ENCODE measurements at regions not wholly inside any gene's neighbourhood (a gene's known extent, or its start where the extent isn't known, plus 50 kb on each side); places are given as distances from the start of the nearest gene placed in this dataset.
"Not testable (repeated sequence)": the region's sequence is repeated elsewhere in the genome, so short reads cannot be mapped to it uniquely, and the experiment has no call there.

- DNase-seq (ENCODE audit: low read depth in 2 of 2, low spot score in 1 of 2), result not testable (repeated sequence)
These were observed 918.7 kb upstream of the MAN1A1 start for GRCh38 chr6:120268256-120268655.

GRCh38 chr6:120262354-120262753 lies 912.8 kb upstream of the MAN1A1 start:
- no peak for DNase-seq (ENCODE audit: low read depth in 2 of 2, low spot score in 1 of 2)

- no peak for DNase-seq (ENCODE audit: low read depth in 2 of 2, low spot score in 1 of 2)
These were observed 911.1 kb upstream of the MAN1A1 start for GRCh38 chr6:120260636-120261035.

GRCh38 chr6:120254651-120255050 lies 905.1 kb upstream of the MAN1A1 start:
- DNase-seq (ENCODE audit: low read depth in 2 of 2, low spot score in 1 of 2), result no peak

GRCh38 chr6:120248451-120248850 lies 898.9 kb upstream of the MAN1A1 start:
- DNase-seq (ENCODE audit: low read depth in 2 of 2, low spot score in 1 of 2), result no peak

GRCh38 chr6:120237221-120237620 lies 887.7 kb upstream of the MAN1A1 start:
- no peak for DNase-seq (ENCODE audit: low read depth in 2 of 2, low spot score in 1 of 2)

GRCh38 chr6:120230008-120230407 lies 880.4 kb upstream of the MAN1A1 start:
- DNase-seq (ENCODE audit: low read depth in 2 of 2, low spot score in 1 of 2), result no peak

GRCh38 chr6:120228297-120228696 lies 878.7 kb upstream of the MAN1A1 start:
- no peak for DNase-seq (ENCODE audit: low read depth in 2 of 2, low spot score in 1 of 2)

- DNase-seq (ENCODE audit: low read depth in 2 of 2, low spot score in 1 of 2), result no peak
These were observed 869.8 kb upstream of the MAN1A1 start for GRCh38 chr6:120219339-120219738.

- DNase-seq (ENCODE audit: low read depth in 2 of 2, low spot score in 1 of 2), result no peak
These were observed 864.5 kb upstream of the MAN1A1 start for GRCh38 chr6:120214088-120214499.

- no peak for DNase-seq (ENCODE audit: low read depth in 2 of 2, low spot score in 1 of 2)
These were observed 862.6 kb upstream of the MAN1A1 start for GRCh38 chr6:120211955-120212792.

GRCh38 chr6:120202878-120203277 lies 853.3 kb upstream of the MAN1A1 start:
- no peak for DNase-seq (ENCODE audit: low read depth in 2 of 2, low spot score in 1 of 2)

GRCh38 chr6:120200853-120201252 lies 851.3 kb upstream of the MAN1A1 start:
- no peak for DNase-seq (ENCODE audit: low read depth in 2 of 2, low spot score in 1 of 2)

GRCh38 chr6:120198033-120198432 lies 848.5 kb upstream of the MAN1A1 start:
- no peak for DNase-seq (ENCODE audit: low read depth in 2 of 2, low spot score in 1 of 2)

GRCh38 chr6:120186080-120186479 lies 836.5 kb upstream of the MAN1A1 start:
- DNase-seq (ENCODE audit: low read depth in 2 of 2, low spot score in 1 of 2), result no peak

GRCh38 chr6:120173250-120173649 lies 823.7 kb upstream of the MAN1A1 start:
- no peak for DNase-seq (ENCODE audit: low read depth in 2 of 2, low spot score in 1 of 2)

GRCh38 chr6:120164531-120164930 lies 815.0 kb upstream of the MAN1A1 start:
- DNase-seq (ENCODE audit: low read depth in 2 of 2, low spot score in 1 of 2), result no peak

GRCh38 chr6:120157873-120158272 lies 808.3 kb upstream of the MAN1A1 start:
- no peak for DNase-seq (ENCODE audit: low read depth in 2 of 2, low spot score in 1 of 2)

- no peak for DNase-seq (ENCODE audit: low read depth in 2 of 2, low spot score in 1 of 2)
These were observed 797.7 kb upstream of the MAN1A1 start for GRCh38 chr6:120147071-120147871.

GRCh38 chr6:120141601-120142000 lies 792.0 kb upstream of the MAN1A1 start:
- no peak for DNase-seq (ENCODE audit: low read depth in 2 of 2, low spot score in 1 of 2)

GRCh38 chr6:120137492-120137891 lies 787.9 kb upstream of the MAN1A1 start:
- DNase-seq (ENCODE audit: low read depth in 2 of 2, low spot score in 1 of 2), result no peak

- no peak for DNase-seq (ENCODE audit: low read depth in 2 of 2, low spot score in 1 of 2)
These were observed 779.7 kb upstream of the MAN1A1 start for GRCh38 chr6:120129228-120129627.

Data from stimulated activated CD8-positive, alpha-beta memory T cell treated with anti-CD3 and anti-CD28 coated beads, Interleukin-4, amount 100 ng/mL, for 1 hour (primary cell).